Mammary epithelial cell (primary cell): ENCODE measurements at regions not wholly inside any gene's neighbourhood (a gene's known extent, or its start where the extent isn't known, plus 50 kb on each side); places are given as distances from the start of the nearest gene placed in this dataset.
"Not testable (repeated sequence)": the region's sequence is repeated elsewhere in the genome, so short reads cannot be mapped to it uniquely, and the experiment has no call there.

Experiments
- CTCF ChIP-seq, 2 donors: IDR thresholded peaks in 1 of 2; conservative IDR thresholded peaks in 1 of 2; 2 replicates each; pipeline ENCODE4 v1.5.1; 2011 to 2012; ENCODE audit warnings: inconsistent platforms in 2 of 2, low read length in 2 of 2, mild to moderate bottlenecking in 2 of 2, control low read depth in 1 of 2, low read depth in 1 of 2; ENCODE audit not compliant: insufficient read depth in 1 of 2; ENCODE audit errors: extremely low read depth in 1 of 2
- EZH2 ChIP-seq: IDR thresholded peaks from 2 replicates; pipeline ENCODE4 v1.6.1; 2012; ENCODE audit warnings: low read length, inconsistent platforms, borderline replicate concordance

DNA sequence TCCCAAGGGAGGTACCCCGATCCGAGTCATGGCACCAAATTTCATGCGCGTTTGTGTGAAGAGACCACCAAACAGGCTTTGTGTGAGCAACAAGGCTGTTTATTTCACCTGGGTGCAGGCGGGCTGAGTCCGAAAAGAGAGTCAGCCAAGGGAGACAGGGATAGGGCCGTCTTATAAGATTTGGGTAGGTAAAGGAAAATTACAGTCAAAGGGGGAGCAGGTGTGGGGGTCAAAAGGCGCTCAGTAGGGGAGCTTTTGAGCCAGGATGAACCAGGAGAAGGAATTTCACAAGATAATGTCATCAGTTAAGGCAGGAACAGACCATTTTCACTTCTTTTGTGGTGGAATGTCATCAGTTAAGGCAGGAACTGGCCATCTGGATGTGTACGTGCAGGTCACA lies 1104.1 kb downstream of the OLFM4 start:
- not testable (repeated sequence) for TF ChIP-seq EZH2; CTCF (conservative IDR thresholded peaks at IDR 0.05 in 1 of 2, IDR thresholded peaks at IDR 0.05 in 1 of 2; ENCODE audit: extremely low read depth in 1 of 2, insufficient read depth in 1 of 2, low read depth in 1 of 2, low read length in 2 of 2)
